CD4-positive, alpha-beta T cell treated with Interleukin-17A for 4 hours (primary cell): ENCODE measurements at regions not wholly inside any gene's neighbourhood (a gene's known extent, or its start where the extent isn't known, plus 50 kb on each side); places are given as distances from the start of the nearest gene placed in this dataset.
"Not testable (repeated sequence)": the region's sequence is repeated elsewhere in the genome, so short reads cannot be mapped to it uniquely, and the experiment has no call there.

Experiments used
- DNase-seq: peaks from one replicate; pipeline ENCODE4 v3.0.0-alpha.2; 2020; ENCODE audit warnings: mixed read lengths

DNA sequence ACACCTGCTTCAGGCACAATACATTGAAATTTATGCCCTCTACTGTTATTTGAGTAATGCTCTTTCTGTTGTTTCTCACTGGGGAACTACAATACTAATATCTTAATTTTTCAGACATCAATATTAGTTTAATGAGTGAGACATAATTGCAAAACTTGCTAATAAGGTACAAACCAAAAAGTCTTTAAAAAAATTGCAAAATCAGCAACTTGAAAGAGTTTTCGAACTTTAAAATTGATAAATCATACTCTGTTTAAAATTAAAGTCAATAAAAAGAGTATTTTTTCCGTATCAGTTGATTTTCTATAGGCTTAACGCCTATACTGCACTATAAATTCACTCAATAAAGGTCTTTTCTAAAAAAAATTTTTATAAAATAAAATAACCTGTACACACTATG, 1735.9 kb upstream of the SEL1L start:
- DNase-seq: no peak

DNA sequence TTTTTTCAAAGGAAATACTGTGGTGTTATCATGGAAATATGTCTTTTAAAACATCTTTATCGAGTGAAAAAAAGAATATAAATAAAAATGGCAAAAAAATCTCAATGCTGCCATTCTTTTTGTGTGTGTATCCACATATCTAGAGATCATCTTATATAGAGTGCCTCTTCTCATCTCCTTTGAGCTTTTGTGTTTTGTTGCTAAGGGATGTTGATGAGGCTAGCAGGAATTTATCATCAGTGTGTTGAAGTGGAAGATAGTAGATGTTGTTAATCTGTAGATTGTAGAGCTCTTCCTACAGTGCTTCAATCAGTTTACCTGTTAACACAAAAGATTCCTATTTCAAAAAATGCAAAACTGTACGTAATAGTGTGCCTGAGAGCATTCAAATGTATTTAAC, 1738.0 kb upstream of the SEL1L start:
- no peak for DNase-seq

DNA sequence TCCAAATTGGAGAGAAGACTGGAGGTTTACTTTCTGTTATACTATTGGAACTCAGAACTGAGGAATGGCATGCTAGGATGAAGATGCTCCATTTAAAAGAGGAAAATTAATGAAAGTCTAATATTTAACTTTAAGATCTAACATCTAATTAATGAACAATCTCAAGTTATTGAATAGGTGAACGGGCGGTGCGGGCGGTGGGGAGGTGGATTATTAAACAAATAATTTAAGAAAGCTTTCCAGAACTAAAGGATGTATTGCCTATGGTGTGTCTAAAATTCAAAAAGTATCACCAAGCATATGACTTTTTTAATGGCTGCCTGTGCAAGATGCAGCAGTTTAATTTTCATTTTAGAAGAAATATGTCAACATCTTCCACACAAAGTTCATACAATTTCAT, 1747.1 kb upstream of the SEL1L start:
- no peak for DNase-seq

DNA sequence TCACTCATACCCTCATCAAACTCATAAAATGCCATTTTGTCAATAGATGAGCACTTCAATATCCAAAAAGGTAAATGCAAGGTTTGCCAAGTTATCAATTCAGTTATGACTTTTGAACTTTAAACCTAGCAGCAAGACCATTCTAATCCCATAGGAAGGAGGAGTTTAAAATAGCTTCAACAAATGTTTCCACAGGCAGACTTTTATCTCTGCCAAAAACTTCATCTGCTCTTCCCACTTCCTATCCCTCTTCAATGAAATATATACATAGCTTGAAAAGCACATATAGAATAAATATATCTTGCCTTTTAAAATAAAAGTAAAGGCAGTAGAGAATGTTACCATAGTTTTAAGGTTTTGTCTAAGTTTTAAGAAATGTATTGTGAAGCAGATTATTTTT, 1749.1 kb upstream of the SEL1L start:
- DNase-seq: no peak

DNA sequence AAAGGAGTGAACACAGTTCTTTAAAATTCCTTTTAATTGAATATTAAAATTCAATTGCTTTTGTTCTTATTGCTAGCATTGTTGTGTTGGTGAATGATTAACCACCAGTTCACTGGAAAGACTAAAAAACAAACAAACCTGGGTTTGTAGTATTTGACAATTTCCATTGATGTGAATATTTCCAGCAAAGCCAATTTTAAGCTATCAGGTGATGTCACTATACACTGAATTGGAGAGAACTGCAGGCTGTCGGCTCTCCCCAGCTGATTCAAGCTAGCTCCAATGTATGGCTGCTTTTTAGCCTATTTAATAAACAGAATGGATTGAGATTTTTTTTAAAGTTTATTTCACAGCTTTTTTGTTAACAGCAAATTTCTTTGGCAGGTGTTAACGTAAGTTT, 1753.6 kb upstream of the SEL1L start:
- no peak for DNase-seq

DNA sequence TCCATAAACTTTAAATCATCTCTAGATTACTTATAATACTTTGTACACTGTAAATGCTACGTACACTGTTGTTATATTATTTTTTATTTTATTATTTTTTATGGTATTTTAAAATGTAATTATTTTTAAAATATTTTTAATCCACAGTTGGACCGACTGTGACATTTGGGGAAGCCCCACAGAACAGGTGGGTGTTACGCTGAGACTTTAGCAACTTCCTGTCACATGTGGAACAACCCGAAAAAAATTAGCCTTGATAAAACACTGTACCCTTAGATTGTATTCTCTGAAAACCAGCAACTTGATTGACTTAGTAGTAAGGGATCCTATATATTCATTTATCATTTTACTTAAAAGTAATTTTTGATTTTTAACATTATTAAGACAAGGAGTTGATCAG, 1755.7 kb upstream of the SEL1L start:
- no peak for DNase-seq

DNA sequence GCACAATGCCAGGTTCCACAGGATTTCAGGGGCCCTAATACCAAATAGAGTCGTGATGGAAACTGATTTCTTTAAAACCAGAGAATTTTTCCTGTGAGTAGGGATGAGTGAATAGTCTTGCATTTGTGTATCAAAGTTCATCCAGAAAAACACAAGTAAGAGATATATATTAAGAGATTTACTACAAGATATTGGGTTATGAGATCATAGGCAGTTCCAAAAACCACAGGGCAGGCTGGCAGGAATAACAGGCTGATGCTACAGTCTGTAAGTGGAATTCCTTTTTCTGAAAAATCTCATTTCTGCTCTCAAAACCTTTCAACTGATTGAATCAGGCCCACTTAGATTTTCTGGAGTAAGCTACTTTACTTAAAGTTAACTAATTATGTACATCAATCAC, 1756.2 kb upstream of the SEL1L start:
- no peak for DNase-seq

DNA sequence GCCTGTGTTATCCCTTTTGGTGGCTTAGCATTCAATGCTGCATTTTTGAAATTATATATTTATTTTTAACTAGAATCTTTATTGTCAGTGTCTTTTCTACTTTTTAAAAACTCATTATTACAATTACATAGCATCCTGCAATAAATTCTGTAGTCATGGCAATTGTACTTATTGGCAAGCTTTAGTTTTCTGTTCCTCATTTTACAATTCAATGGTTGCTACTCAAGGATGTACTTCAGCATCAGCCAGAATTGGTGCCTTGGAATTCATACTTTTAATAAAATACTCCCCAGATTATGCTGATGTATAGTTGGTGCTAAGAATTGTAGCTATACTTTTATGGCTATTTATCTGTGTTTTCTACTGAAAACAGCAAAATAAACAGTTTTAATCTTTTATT, 1756.8 kb upstream of the SEL1L start:
- DNase-seq: no peak

DNA sequence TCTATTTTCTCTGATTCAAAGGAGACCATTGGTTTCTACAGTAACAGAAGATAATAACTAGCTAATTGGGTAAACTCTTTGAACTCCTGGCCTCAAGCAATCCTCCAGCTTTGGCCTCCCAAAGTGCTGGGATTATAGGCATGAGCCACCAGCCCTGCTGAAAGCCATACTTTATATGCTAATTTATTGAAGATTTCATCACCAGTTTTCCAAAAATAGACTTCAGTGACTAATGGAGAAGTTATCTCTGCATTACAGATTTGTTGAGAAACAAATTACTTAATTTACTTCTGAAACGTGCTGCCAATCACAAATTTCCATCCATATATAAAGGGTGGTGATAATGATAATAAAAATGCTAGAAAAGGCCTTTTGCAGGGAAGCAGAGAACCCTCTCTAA, 1758.1 kb upstream of the SEL1L start:
- no peak for DNase-seq

DNA sequence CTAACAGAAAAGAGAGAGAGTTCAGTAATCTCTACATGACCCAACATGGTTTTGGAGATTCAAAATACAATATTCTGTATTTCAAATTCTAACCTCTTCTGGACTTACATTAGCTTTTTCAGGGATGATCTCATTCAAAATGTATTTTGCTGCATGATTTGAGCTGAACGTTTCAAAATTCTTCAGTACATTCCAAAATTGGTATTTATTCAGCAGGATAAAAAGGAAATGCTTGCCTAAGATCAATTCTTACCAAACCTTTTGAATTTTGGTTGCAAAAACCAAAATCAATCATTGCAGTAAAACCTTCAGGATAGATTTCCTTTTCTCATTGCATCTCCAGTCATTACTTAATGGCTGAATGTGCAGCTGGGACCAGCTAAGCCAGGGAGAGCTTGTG, 1761.3 kb upstream of the SEL1L start:
- DNase-seq: no peak

DNA sequence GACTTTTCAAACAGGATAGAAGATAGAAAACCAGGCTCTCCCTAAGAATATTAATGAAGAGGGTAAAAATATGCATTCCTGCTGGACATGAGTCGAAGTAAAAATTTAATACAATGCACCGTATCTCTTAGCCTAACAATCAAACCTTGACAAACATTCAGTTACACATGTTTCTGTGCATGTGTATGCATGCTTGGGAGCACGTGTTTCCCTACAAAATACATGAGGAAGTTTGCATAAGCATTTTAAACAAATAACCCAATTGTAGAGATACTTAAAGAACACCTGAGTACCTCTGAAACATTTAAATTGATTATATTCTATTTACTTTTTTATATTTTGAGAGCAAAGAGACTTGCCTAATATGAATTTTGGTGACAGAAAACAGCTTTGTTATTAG, 1763.7 kb upstream of the SEL1L start:
- no peak for DNase-seq

DNA sequence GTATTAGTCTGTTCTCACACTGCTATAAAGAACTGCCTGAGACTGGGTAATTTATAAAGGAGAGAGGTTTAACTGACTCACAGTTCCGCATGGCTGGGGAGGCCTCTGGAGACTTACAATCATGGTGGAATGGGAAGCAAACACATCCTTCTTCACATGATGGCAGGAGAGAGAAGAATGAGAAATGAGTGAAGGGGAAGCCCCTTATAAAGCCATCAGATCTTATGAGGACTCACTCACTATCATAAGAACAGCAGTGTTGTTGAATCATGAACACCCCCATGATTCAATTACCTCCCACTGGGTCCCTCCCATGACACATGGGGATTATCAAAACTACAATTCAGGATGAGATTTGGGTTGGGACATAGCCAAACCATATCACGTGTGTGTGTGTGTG, 1764.4 kb upstream of the SEL1L start:
- not testable (repeated sequence) for DNase-seq

DNA sequence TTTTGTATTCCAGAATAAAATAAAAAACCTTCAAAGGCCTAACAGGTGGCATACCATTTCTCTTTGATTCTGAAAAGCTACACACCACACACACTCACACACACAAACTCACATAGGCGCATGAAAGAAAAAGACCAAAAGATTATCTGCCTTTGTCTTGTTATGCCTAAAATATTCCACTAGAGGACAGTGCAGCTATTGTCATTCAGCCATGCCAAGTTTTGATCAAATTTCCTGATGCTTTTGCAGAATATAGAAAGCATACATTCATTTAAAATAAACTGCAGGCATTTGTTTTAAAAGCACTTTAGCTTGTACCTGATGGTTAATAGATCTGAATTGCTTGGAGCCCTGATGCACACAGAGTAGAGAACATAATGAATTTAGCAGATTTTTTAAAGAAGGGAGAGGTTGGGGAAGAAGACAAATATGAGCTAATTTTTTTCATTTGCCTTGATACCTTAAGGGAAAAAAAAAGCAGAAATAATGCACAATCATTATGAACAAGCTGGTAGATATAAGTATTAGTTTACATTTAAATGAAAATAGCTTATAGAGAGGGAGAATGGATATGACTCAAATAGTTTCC, 1766.9 kb upstream of the SEL1L start:
- no peak for DNase-seq

DNA sequence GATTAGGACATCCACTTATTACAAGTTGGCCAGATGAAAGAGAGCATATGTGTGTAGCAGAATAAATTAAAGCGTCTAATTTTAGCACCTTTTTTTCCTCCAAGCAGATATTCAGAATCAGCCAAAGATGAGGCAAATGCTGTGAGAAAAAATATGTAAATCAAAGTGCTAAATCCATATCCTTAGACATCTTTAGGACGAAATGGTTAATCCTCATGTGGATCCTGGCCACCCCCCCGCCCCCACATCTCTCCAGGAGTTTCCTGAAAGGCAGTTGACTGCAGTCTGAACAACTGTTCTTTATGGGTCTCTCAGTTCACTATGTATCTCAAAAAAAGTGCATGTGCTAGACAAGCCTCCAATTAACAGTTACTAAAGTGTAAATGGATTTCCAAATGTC, 1768.1 kb upstream of the SEL1L start:
- DNase-seq: no peak

DNA sequence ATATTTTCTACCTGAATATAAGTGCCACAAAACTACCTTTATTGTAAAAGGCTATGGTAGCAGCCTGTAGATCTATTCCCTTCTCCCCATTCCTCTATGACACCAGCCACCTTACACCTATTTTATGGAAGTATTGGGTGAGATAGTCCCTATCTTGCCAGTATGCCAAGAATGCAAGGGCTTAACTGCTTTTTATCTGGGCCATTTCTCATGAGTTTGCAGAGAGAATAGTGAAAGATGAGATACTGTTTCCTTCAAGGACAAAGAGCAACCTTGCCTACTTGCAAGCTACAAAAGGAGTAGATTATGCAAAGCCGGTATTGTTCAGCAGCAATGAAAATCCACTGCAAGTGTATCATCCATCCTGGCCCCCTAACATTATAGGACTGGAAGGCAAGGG, 1775.6 kb upstream of the SEL1L start:
- DNase-seq: no peak

DNA sequence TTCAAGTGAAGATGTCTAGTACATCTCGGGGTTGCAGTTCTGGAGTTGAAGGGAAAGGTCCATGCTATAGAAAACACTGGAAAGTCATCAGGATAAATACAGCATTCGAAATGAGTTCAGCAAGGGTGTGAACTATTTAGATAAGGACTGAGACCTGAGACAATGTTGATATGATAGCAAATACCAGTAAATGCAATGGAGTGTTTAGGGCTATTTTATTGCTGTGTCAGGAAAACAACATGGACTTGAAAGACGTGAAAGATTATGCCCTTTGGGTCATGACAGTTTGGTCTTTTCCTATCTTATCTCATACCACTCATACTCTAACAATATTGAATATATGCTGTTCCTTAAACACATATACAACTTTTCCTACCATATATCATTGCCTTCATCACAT, 1776.2 kb upstream of the SEL1L start:
- no peak for DNase-seq

DNA sequence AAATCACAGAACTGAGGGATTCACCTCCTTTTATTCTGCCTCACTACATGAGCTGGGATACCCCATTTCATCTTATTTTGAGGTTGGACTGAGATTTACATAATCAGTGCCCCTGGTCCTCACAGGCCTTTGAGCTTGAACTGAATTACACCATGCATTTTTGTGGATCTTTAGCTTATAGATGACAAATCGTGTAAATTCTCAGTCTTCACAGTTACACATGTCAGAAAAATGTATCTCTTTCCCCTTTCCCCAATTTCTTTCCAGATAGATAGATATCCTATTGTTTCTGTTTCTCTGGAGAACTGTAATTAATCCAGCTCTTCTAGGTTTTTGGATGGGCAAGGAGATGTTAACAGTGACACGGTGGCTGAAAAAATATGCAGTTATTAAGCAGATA, 1778.9 kb upstream of the SEL1L start:
- DNase-seq: no peak

DNA sequence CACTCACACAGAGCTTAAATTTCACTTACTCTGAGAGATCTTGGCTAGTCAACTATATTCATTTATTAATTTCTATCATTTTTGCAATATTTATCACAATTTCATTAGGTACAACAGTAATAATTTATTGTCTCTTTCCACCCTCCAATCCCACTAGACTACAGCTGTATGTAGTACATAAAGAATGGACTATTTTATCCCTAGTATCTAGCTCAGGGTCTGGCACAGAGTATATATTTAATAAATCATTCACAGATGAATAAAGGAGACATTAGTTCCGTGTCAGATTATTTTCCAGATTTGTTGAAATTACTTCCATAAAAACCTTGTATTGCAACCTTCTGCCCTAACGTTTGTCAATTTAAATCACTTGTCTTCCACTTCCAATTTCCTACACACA, 1781.1 kb upstream of the SEL1L start:
- DNase-seq: no peak

DNA sequence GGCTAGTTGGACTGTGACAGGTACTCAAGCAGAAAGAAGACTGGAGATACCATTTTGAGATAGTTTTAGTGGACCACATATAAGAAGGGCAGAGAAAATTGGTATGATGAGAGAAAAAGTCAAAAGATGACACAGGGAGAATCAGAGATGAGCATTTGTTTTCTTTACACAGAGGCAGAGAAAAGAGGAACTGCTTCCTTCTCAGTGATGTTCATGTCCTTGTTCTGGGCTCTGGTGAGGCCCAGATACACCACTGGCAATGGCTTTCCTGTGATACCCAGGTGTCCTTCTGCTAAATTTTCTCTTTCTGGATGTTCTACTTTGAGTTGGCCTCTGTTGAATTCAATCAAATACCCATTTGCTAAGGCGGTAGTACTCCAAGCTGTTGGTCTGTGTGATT, 1782.7 kb upstream of the SEL1L start:
- DNase-seq: no peak

DNA sequence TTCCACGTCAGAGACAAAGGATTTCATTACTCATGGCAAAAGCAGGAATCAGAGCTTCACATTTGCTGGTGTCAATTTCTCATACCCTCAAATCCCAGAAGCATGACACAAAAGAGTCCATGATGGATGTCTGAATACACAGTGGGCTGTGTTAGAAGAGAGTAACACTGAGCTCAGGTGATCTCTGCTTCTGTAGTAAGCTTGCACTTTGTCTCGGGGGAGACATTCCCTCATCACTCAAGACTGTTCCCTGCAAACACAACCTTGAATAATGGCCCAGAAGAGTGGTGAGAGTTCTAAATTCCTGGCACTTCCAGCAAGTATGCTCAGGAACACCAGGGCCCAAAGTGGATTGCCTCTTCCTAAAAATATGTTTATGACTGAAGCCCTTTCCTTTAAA, 1787.2 kb upstream of the SEL1L start:
- DNase-seq: no peak

DNA sequence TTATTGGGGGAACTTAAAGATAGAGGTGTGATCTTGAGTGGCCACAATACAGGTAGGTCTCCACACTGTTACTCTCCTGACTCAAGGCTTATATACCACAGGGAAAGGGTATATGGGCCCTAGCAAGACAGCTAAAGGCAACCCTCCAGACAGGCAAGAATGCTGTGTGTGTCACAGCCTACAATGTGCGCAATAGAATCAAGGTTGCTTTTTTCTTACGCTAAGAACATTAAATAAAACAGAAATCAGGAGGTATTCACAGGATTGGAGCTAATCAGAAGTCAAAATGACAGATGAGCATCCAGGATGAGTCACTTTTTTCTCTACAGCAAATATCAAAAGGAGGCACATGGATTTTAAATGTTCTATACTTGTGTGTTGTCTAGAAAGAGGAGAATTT, 1797.9 kb upstream of the SEL1L start:
- DNase-seq: no peak

DNA sequence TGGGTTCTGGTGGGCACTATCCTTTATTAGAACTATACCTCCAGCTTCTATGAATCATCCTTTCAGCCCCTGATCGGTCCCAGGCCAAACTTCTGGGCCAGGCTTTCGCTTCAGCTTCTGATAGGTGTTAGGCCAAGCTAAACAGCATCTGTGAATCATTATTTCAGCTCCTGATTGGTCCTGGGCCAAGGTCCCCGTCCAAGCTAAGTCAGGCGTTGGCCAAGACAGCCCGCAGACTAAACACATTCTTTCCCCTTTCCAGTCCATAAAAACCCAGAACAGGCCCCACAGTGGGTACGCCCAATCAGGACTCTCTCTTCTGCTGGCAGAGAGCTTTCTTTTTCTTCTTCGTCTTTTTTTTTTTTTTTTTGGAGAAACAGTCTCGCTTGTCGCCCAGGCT, 1808.9 kb upstream of the SEL1L start:
- DNase-seq: no peak

DNA sequence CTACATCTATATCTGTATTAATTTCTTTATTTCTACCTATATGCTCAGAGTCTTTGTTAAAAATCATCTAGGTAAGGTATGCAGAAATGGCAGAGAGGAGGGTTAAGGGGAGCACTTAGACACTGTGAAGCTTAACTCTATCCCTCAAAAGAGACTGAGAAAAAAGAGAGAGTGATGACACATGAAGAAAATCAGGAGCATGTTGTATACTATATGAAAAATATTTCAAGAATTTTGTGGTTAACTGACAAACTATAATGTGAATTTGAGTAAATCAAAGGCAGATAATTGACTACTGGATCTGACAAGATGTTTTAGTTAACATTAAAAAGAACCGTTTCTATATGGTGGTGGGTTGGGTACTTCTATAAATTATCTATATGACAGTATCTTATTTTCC, 1814.2 kb upstream of the SEL1L start:
- DNase-seq: no peak

DNA sequence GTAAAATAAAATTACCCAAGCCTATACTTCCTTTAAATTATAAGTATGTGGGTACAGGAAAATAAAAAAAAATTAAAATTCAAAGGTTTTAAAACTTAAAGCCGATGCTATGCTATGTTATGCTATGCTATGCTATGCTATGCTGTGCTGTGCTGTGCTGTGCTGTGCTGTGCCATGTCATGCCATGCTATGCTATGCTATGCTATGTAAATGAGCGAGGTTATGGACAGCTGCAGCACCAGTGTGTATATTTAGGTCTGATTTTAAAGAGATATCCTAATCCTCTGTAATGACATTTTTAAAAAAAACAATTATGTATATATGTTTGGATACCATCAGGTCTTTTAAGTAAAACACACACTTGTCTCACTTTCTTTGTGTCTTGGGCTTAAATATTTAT, 1822.0 kb upstream of the SEL1L start:
- DNase-seq: no peak

DNA sequence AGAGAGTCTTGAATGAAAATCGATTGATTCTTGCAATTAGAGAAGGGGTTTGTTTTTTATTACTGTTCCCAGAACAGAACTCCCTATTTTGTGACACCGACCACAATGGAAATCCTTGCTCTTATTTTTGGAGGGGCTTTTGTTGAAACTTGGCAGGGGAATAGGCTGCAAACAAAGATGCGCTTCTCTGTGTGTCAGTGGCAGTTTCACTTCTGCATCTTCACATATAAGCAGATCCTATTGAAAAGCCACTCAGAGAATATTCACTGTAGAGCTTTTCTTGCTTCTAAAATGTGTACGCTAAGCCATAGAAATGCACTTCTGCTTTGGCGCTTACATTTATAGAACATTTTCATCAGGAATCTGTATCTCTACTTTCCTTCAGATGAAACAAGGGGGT, 1822.4 kb upstream of the SEL1L start:
- no peak for DNase-seq

DNA sequence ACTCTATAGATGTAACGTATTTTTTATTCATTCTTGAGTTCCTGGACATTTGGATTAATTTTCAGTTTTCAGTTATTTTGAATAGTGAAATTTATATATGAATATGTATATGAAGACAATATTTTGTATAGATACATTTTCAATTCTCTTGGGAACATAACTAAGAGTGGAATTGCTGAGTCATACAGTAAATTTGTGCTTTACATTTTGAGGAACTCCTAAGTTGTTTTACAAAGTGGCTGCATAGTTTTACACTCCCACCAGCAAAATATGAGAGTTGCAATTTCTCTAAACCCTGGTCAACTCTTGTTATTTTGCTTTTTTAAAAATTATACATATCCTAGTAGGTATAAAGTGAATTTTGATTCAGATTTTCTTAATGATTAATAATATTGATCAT, 1838.6 kb upstream of the SEL1L start:
- DNase-seq: no peak
